ENCODE measurements at regions not wholly inside any gene's neighbourhood (a gene's known extent, or its start where the extent isn't known, plus 50 kb on each side); places are given as distances from the start of the nearest gene placed in this dataset.
A peak's percentile ranks its signal among the peaks of the same experiment; 100 is the strongest.
"Not testable (repeated sequence)": the region's sequence is repeated elsewhere in the genome, so short reads cannot be mapped to it uniquely, and the experiment has no call there.

- H3K4me3 ChIP-seq (ENCODE audit: low read depth, low read length); DNase-seq (ENCODE audit: low read depth): not testable (repeated sequence)
Observed at GRCh38 chr2:87595017-87595416, 152.9 kb upstream of the PLGLB2 start.

- DNase-seq (ENCODE audit: low read depth); H3K4me3 ChIP-seq (ENCODE audit: low read depth, low read length): not testable (repeated sequence)
Observed at GRCh38 chr2:87600961-87601360, 146.9 kb upstream of the PLGLB2 start.

- DNase-seq (ENCODE audit: low read depth); H3K4me3 ChIP-seq (ENCODE audit: low read depth, low read length): not testable (repeated sequence)
Observed at GRCh38 chr2:87602118-87602517, 145.8 kb upstream of the PLGLB2 start.

GRCh38 chr2:87602728-87603127, 145.2 kb upstream of the PLGLB2 start:
- not testable (repeated sequence) for DNase-seq (ENCODE audit: low read depth); H3K4me3 ChIP-seq (ENCODE audit: low read depth, low read length)

DNA sequence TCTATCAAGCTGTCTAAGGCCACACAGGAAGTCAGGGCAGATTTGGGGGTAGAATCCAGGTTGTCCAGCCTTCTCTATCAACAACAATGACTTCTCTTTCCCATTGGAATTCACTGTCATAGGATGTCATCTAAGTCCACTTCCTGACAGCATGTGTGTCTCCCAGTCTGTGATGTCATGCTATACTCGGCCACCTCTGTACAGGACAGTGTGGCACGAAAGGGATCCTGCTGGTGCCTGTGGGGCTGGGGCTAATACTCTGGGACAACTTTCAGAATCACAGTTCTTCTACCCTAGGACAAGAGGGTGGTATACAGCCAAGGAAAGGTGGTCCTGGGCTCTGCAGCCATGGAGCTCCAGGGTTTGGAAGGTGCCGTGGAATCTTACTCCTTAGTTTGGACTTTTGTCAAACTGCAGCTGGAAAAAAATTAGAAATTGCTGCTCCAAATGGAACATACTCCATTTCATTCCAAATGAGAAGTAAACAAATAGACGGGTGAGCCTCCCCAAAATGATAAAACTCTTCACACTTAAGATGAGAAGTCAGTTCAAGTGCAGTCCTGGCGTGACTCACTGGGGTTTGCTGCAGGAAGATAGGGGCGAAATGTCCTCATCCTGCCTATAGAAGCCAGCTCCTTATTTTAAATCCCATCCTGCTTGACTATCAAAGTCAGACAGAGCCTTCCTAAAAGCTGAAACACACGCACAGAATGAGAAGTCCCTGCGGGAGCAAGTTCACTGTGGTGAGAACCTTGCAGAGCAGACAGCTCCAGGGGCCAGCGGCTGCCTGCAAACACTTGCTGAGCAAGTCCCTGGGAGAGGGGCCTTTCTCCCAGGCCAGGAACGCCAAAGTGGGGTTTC, 144.2 kb upstream of the PLGLB2 start:
- DNase-seq (ENCODE audit: low read depth), result peak; percentile 46
- H3K4me3 ChIP-seq (ENCODE audit: low read depth, low read length), result not testable (repeated sequence)

GRCh38 chr2:87604279-87604818, 143.5 kb upstream of the PLGLB2 start:
- not testable (repeated sequence) for H3K4me3 ChIP-seq (ENCODE audit: low read depth, low read length)
- peak; percentile 64 for DNase-seq (ENCODE audit: low read depth)

DNA sequence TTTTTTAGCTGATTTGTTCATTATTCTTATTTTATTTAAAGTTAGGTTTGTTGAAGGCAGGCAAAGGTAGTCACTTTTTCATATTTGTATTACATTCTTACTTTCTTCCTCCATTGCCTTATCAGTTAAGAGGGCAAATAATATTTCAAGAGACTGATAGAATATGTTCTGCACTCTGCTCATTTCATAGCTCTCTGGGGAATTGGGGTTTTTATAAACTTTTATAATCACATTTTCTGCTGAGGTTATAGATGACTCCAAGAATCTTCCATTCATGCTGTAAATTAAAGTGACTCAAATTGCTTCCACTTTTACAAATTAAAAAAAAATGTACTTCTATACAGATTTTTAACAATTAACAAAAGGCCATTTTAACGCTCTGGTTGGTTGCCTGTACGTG, 142.9 kb upstream of the PLGLB2 start:
- not testable (repeated sequence) for H3K4me3 ChIP-seq (ENCODE audit: low read depth, low read length)

GRCh38 chr2:87608377-87609166, 139.3 kb upstream of the PLGLB2 start:
- not testable (repeated sequence) for DNase-seq (ENCODE audit: low read depth); H3K4me3 ChIP-seq (ENCODE audit: low read depth, low read length)

More for the DNA sequence above, 142.9 kb upstream of the PLGLB2 start:
- peak; percentile 6 for DNase-seq (ENCODE audit: low read depth)

DNA sequence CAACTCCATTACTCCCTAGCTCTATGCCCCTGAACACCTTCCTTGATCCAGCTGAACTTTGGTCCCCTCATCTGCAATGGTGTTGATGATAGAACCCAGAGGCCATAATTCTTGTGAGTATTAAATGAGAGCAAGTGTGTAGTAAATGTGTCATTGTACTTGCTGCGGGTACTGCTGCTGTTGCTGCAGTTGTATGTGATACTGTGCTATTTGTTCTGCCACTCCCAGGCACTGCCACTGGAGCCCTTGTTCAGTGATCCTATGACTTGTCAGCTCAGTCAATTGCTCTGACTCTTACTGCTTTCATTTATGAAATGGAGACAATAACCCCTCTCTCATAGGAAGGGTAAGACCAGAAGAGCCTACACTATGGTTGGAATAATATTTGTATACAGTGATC, 136.9 kb upstream of the PLGLB2 start:
- not testable (repeated sequence) for H3K4me3 ChIP-seq (ENCODE audit: low read depth, low read length)

GRCh38 chr2:87611416-87611815, 136.5 kb upstream of the PLGLB2 start:
- not testable (repeated sequence) for H3K4me3 ChIP-seq (ENCODE audit: low read depth, low read length)

More for the DNA sequence above, 136.9 kb upstream of the PLGLB2 start:
- DNase-seq (ENCODE audit: low read depth), result not testable (repeated sequence)

GRCh38 chr2:87611956-87612355, 135.9 kb upstream of the PLGLB2 start:
- not testable (repeated sequence) for DNase-seq (ENCODE audit: low read depth); H3K4me3 ChIP-seq (ENCODE audit: low read depth, low read length)

More at GRCh38 chr2:87611416-87611815, 136.5 kb upstream of the PLGLB2 start:
- not testable (repeated sequence) for DNase-seq (ENCODE audit: low read depth)

GRCh38 chr2:87614829-87615434, 133.0 kb upstream of the PLGLB2 start:
- not testable (repeated sequence) for DNase-seq (ENCODE audit: low read depth); H3K4me3 ChIP-seq (ENCODE audit: low read depth, low read length)

- H3K4me3 ChIP-seq (ENCODE audit: low read depth, low read length), result not testable (repeated sequence)
Observed at GRCh38 chr2:87619121-87619520, 128.8 kb upstream of the PLGLB2 start.

DNA sequence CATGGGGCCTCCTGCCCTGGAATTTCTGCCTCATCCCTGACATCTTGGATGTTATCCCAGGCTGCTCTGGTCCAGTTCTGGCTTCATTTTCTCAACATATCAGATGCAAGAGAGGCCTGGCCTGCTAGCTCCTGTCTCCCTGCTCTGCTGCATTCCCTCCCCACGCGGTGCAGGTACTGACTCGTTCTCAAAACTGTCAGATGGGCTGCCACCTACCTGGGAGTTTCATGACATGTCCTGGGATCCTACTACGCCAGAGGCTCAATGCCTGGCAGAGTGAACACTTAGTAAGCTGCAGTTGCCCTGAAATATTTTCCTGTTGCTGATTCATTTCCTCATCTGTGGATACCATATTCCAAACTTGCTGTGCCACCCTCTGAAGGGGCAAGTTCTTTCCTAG, 126.7 kb upstream of the PLGLB2 start:
- not testable (repeated sequence) for H3K4me3 ChIP-seq (ENCODE audit: low read depth, low read length)

More at GRCh38 chr2:87619121-87619520, 128.8 kb upstream of the PLGLB2 start:
- DNase-seq (ENCODE audit: low read depth), result not testable (repeated sequence)

DNA sequence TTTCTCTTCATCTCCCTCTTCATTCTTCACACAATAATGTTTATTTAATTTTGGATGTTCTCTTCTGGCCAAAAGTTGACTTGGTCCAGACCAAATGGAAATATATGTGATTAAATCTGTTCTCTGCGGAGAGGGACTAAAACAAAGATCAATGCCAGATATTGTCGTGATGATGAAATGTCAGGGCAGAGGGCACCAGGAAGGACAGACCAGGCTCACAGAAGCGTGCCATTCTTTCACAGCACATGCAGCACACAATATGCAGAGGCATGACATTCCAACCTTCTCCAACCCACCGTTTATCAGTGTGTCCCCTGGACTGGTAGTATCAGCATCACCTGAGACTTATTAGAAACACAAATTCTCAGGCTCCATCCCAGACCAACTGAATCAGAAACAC, 125.2 kb upstream of the PLGLB2 start:
- not testable (repeated sequence) for H3K4me3 ChIP-seq (ENCODE audit: low read depth, low read length); DNase-seq (ENCODE audit: low read depth)

More for the DNA sequence above, 126.7 kb upstream of the PLGLB2 start:
- DNase-seq (ENCODE audit: low read depth), result not testable (repeated sequence)

- peak; percentile 78 for DNase-seq (ENCODE audit: low read depth)
- H3K4me3 ChIP-seq (ENCODE audit: low read depth, low read length), result not testable (repeated sequence)
Observed at GRCh38 chr2:87629491-87630458, 118.1 kb upstream of the PLGLB2 start.

GRCh38 chr2:87630892-87631291, 117.0 kb upstream of the PLGLB2 start:
- H3K4me3 ChIP-seq (ENCODE audit: low read depth, low read length); DNase-seq (ENCODE audit: low read depth): not testable (repeated sequence)

- not testable (repeated sequence) for H3K4me3 ChIP-seq (ENCODE audit: low read depth, low read length); DNase-seq (ENCODE audit: low read depth)
Observed at GRCh38 chr2:87631402-87631801, 116.5 kb upstream of the PLGLB2 start.

Data from fibroblast of the aortic adventitia (primary cell).